ENCODE measurements at regions not wholly inside any gene's neighbourhood (a gene's known extent, or its start where the extent isn't known, plus 50 kb on each side); places are given as distances from the start of the nearest gene placed in this dataset.

- H3K27ac ChIP-seq (ENCODE audit: low read length) = no peak overlapping the region
- no peaks in the 10 kb centered on the region for H3K27me3 ChIP-seq (ENCODE audit: insufficient read depth, low read length)
- H3K4me1 ChIP-seq (ENCODE audit: insufficient read depth, low read length) = peaks cover 3% of the 10 kb centered on the region; the same call in 1 of the 2 replicates
- no peak overlapping the region for H3K9ac ChIP-seq (ENCODE audit: low read depth, low read length)
- H3K9me3 ChIP-seq (ENCODE audit: insufficient read depth, low read depth, low read length) = no peaks in the 10 kb centered on the region
- no peaks in the 10 kb centered on the region for H3K36me3 ChIP-seq (ENCODE audit: insufficient read depth, low read depth, low read length)
- H3K4me3 ChIP-seq (ENCODE audit: low read length) = no peak overlapping the region
Measured at GRCh38 chr19:46958532-46958931, 61.1 kb upstream of the NPAS1 start.

GRCh38 chr19:46959894-46960556 is 59.6 kb upstream of the NPAS1 start:
- Histone ChIP-seq H3K27ac (ENCODE audit: low read length) (no peak overlapping the region), H3K4me1 (ENCODE audit: insufficient read depth, low read length) (peaks cover 3% of the 10 kb centered on the region; the same call in 1 of the 2 replicates), H3K27me3 (ENCODE audit: insufficient read depth, low read length) (no peaks in the 10 kb centered on the region), H3K9ac (ENCODE audit: low read depth, low read length) (no peak overlapping the region), H3K9me3 (ENCODE audit: insufficient read depth, low read depth, low read length) (no peaks in the 10 kb centered on the region), H3K4me3 (ENCODE audit: low read length) (no peak overlapping the region), H3K36me3 (ENCODE audit: insufficient read depth, low read depth, low read length) (no peaks in the 10 kb centered on the region)

- no peaks in the 10 kb centered on the region for H3K36me3 ChIP-seq (ENCODE audit: insufficient read depth, low read depth, low read length)
- no peaks in the 10 kb centered on the region for H3K9me3 ChIP-seq (ENCODE audit: insufficient read depth, low read depth, low read length)
- H3K9ac ChIP-seq (ENCODE audit: low read depth, low read length) = no peak overlapping the region
- peaks cover 3% of the 10 kb centered on the region; the same call in 1 of the 2 replicates for H3K4me1 ChIP-seq (ENCODE audit: insufficient read depth, low read length)
- H3K4me3 ChIP-seq (ENCODE audit: low read length) = no peak overlapping the region
- no peak overlapping the region for H3K27ac ChIP-seq (ENCODE audit: low read length)
- H3K27me3 ChIP-seq (ENCODE audit: insufficient read depth, low read length) = no peaks in the 10 kb centered on the region
Measured at GRCh38 chr19:46962030-46962570, 57.5 kb upstream of the NPAS1 start.

- peaks cover 3% of the 10 kb centered on the region; the same call in 1 of the 2 replicates for H3K4me1 ChIP-seq (ENCODE audit: insufficient read depth, low read length)
- no peak overlapping the region for H3K9ac ChIP-seq (ENCODE audit: low read depth, low read length)
- no peaks in the 10 kb centered on the region for H3K9me3 ChIP-seq (ENCODE audit: insufficient read depth, low read depth, low read length)
- H3K27ac ChIP-seq (ENCODE audit: low read length) = no peak overlapping the region
- no peaks in the 10 kb centered on the region for H3K27me3 ChIP-seq (ENCODE audit: insufficient read depth, low read length)
- H3K4me3 ChIP-seq (ENCODE audit: low read length) = no peak overlapping the region
- no peaks in the 10 kb centered on the region for H3K36me3 ChIP-seq (ENCODE audit: insufficient read depth, low read depth, low read length)
Measured at GRCh38 chr19:46963093-46963734, 56.4 kb upstream of the NPAS1 start.

- H3K9me3 ChIP-seq (ENCODE audit: insufficient read depth, low read depth, low read length) = no peaks in the 10 kb centered on the region
- no peak overlapping the region for H3K27ac ChIP-seq (ENCODE audit: low read length)
- H3K4me1 ChIP-seq (ENCODE audit: insufficient read depth, low read length) = no peaks in the 10 kb centered on the region
- no peaks in the 10 kb centered on the region for H3K27me3 ChIP-seq (ENCODE audit: insufficient read depth, low read length)
- H3K4me3 ChIP-seq (ENCODE audit: low read length) = no peak overlapping the region
- H3K36me3 ChIP-seq (ENCODE audit: insufficient read depth, low read depth, low read length) = 0 out of 2 replicates have a peak, but pooled peaks cover 17% of the 10 kb centered on the region
- no peak overlapping the region for H3K9ac ChIP-seq (ENCODE audit: low read depth, low read length)
Measured at GRCh38 chr19:46967578-46968032, 52.0 kb upstream of the NPAS1 start.

Measured in iPS-20b (cell line).